Urothelium cell line (cell line): ENCODE measurements at regions not wholly inside any gene's neighbourhood (a gene's known extent, or its start where the extent isn't known, plus 50 kb on each side); places are given as distances from the start of the nearest gene placed in this dataset.
A peak's percentile ranks its signal among the peaks of the same experiment; 100 is the strongest.
"Not testable (repeated sequence)": the region's sequence is repeated elsewhere in the genome, so short reads cannot be mapped to it uniquely, and the experiment has no call there.

Experiments
- DNase-seq: peaks from one replicate; pipeline ENCODE4 v3.0.0; 2011; ENCODE audit warnings: low spot score, mixed read lengths
- FAIRE-seq: peaks from 2 replicates; lab custom pipeline; 2011; peaks lifted over from hg19 to GRCh38; lab: Jason Lieb, UNC

GRCh38 chr5:129163810-129164378, 69.3 kb downstream of the ISOC1 start:
- DNase-seq (no peak), FAIRE-seq (no peak)

GRCh38 chr5:129170050-129170449, 75.5 kb downstream of the ISOC1 start:
- DNase-seq (no peak), FAIRE-seq (no peak)

GRCh38 chr5:129171194-129171944, 76.8 kb downstream of the ISOC1 start:
- DNase-seq = no peak
- FAIRE-seq = no peak

- DNase-seq (no peak), FAIRE-seq (no peak)
These were observed 78.0 kb downstream of the ISOC1 start for GRCh38 chr5:129172580-129172979.

- no peak for FAIRE-seq
- DNase-seq = no peak
These were observed 79.2 kb downstream of the ISOC1 start for GRCh38 chr5:129173771-129174170.

GRCh38 chr5:129174480-129174879, 79.9 kb downstream of the ISOC1 start:
- no peak for FAIRE-seq
- DNase-seq = no peak

GRCh38 chr5:129177451-129177850, 82.9 kb downstream of the ISOC1 start:
- no peak for DNase-seq
- no peak for FAIRE-seq

GRCh38 chr5:129199308-129199707, 104.8 kb downstream of the ISOC1 start:
- FAIRE-seq (no peak), DNase-seq (no peak)

GRCh38 chr5:129204525-129204924, 110.0 kb downstream of the ISOC1 start:
- DNase-seq = no peak
- no peak for FAIRE-seq

GRCh38 chr5:129216001-129216400, 121.5 kb downstream of the ISOC1 start:
- FAIRE-seq (no peak), DNase-seq (peak; percentile 3)

- DNase-seq (no peak), FAIRE-seq (no peak)
These were observed 122.6 kb downstream of the ISOC1 start for GRCh38 chr5:129217179-129217578.

GRCh38 chr5:129223178-129223577, 128.6 kb downstream of the ISOC1 start:
- DNase-seq (no peak), FAIRE-seq (no peak)

GRCh38 chr5:129228577-129228976, 134.0 kb downstream of the ISOC1 start:
- FAIRE-seq (no peak), DNase-seq (no peak)

GRCh38 chr5:129241755-129242154, 147.2 kb downstream of the ISOC1 start:
- DNase-seq (no peak), FAIRE-seq (no peak)

- FAIRE-seq = no peak
- no peak for DNase-seq
These were observed 148.5 kb downstream of the ISOC1 start for GRCh38 chr5:129243039-129243438.

GRCh38 chr5:129244478-129244877, 149.9 kb downstream of the ISOC1 start:
- no peak for FAIRE-seq
- no peak for DNase-seq

- no peak for DNase-seq
- FAIRE-seq = no peak
These were observed 150.9 kb downstream of the ISOC1 start for GRCh38 chr5:129245489-129245888.

- DNase-seq (no peak), FAIRE-seq (no peak)
These were observed 151.5 kb downstream of the ISOC1 start for GRCh38 chr5:129246088-129246487.

- no peak for DNase-seq
- FAIRE-seq = no peak
These were observed 155.3 kb downstream of the ISOC1 start for GRCh38 chr5:129249886-129250285.

GRCh38 chr5:129271308-129271707, 176.8 kb downstream of the ISOC1 start:
- FAIRE-seq = no peak

GRCh38 chr5:129284010-129284409, 176.1 kb upstream of the ADAMTS19 start:
- FAIRE-seq (no peak), DNase-seq (no peak)

More at GRCh38 chr5:129271308-129271707, 176.8 kb downstream of the ISOC1 start:
- peak; percentile 18 for DNase-seq

- not testable (repeated sequence) for FAIRE-seq, DNase-seq
These were observed 165.9 kb upstream of the ADAMTS19 start for GRCh38 chr5:129294216-129294615.

GRCh38 chr5:129306725-129307124, 153.4 kb upstream of the ADAMTS19 start:
- DNase-seq (no peak), FAIRE-seq (no peak)
